H4 (cell line): ENCODE measurements at regions not wholly inside any gene's neighbourhood (a gene's known extent, or its start where the extent isn't known, plus 50 kb on each side); places are given as distances from the start of the nearest gene placed in this dataset.
A peak's percentile ranks its signal among the peaks of the same experiment; 100 is the strongest.

Source experiments
- DNase-seq: peaks from one replicate; pipeline ENCODE4 v3.0.0-alpha.2; 2015; ENCODE audit warnings: low spot score

DNA sequence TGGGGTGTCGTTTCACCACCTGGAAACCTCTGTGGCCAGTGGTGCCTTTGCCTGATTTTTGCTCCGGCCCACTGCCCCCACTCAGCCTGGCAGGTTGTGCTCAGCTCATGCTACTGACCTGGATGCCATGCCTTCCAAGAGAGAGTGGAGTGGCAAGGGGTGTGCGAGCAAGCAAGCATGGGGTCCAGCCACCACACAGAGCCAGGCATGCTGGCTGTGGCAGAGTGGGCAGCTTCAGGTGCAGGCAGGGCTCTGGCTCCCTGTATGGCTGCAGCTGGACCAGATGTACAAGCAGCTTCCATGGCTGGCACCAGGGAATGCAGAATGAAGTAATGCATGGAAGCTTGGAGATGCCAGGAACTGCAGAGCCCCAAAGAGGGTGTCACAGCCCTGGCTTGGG, 620.5 kb upstream of the SETBP1 start:
- no peak for DNase-seq

DNA sequence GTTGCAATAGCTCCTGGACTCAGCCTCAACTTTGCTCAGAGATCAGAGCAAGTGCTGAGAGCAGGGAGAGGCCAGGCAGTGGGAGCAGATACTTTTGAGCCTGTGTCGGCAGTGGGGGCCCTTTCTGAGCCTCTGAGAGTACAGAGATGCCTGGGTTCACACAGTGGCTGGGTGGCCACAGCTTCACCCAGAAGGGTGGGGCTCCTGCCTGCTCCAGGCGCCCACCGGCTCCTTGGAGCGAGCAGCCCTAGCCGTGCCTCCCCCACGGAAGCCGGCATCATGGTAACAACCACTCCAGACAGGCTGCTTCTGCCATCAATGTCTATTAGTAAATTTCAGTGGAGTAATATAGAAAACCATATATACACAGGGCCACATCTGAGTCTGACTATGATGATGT, 619.2 kb upstream of the SETBP1 start:
- no peak for DNase-seq

DNA sequence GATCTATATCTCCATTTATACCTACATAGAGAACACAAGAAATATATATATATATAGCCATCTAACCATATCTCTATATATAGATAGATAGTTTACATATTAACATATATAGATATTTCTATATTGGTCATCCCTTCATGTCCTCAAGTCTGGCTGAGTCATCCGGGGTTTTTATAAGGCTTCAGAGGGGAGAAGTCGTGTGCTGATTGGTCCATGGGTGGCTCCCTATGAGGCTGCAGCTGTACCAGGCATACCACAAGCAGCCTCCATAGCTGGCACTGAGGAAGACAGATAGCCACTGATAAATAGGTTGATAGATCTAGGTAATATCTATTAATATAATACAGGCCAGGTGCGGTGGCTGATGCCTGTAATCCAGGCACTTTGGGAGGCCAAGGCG, 618.3 kb upstream of the SETBP1 start:
- no peak for DNase-seq

DNA sequence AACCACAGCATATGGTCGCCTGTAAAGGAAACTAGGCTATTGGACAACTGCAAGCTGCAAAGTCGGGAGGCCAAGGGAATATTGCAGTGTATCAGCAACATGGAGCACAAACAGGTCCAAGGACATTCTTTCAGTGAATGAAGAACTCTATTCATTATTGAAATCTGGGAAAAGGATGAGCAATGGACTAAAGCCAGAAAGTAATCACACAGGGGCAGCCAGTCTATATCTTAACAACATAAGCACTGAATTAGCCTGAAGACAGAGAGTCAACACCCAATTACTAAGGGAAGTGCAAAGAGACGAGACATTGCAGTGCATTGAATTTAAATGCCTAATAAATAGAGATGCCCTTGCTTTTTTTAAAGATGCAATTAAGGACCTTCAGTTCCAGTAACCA, 615.5 kb upstream of the SETBP1 start:
- DNase-seq: no peak

DNA sequence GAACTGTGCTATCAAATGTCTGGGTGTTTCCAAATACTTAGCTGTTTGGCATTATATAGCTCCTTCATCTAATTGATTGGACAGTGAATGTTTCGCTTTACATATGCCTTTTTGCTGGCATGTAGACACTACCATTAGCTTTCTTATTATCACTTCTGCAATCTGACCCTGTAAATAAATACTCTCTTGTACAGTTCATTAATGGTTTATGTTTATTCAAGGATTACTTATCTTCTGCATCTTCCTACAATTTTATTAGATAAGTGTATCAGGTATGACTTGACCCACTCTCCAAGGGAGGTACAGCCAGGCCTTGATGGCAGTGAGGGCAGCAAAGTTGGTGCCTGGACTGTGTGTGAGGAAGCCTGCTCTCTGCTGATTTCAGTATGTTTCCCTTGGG, 614.1 kb upstream of the SETBP1 start:
- DNase-seq: no peak

DNA sequence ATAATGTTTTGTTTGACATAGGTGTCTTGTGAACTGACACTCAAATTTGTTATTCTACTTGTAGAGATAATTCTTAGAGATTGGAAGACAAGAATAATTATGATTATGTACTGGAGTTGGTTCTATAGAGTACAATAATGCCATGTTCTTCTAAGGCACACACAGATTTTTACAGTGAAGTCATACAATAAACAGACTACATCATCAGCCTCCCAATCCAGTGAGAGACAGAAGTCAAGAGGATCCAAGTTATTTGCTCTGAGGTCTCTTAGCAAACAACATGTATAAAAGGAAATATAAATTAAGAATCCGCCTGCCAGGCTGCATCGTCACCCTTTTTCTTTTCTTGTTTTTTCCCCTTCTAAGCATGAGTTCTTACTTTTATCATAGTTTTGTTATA, 613.5 kb upstream of the SETBP1 start:
- no peak for DNase-seq

DNA sequence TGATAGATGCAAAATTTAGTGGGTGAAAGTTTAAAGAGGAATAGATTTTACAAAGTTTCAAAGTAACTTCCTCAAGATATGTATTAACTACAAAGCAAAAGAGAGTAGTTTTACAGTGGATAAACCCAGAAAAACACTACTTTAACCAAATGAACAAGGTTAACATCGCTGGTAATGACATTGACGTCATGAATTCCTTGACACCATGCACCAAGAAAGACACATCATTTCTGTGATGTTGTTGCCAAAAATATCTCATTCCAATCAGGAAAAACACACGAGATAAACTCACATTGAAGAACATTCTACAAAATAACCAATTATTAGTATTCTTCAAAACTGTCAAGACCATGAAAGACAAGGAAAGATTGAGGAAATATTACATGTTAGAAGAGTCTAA, 605.6 kb upstream of the SETBP1 start:
- no peak for DNase-seq

DNA sequence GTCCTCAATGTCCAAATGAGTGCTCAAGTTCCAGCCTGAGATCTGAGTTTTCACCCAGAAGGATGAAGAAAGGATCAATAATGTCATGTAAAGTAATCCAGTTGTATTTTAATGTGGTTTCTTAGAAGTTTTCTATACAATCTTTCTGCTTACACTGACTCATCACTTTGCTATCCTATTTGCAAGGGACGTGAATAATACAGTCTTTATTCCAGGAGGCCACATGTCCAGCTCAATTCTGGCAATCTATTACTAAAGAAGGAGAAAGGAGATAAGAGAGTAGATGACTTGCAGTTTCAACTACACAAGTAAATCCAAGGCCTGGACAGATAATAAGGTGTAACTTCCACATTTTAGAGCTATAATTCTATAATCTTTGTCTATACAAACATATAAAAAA, 601.1 kb upstream of the SETBP1 start:
- peak; percentile 78 for DNase-seq

DNA sequence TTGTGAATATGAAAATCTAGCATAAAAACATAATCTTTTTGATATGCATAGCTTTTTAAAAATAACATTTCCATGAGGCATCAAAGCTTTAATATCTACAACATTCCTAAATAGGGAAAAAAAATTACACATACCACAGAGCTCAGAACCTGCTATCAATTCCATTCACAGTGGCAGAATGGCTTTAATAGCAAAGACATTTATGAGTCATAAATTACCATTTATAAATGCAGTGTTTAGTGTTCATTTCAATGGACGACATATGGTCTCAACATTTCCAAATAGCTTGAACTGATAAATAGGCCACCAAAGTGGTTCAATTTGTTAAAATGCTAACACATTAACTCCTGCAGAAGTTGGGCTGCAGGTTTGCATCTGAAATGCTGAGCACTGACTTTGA, 600.6 kb upstream of the SETBP1 start:
- DNase-seq: no peak

DNA sequence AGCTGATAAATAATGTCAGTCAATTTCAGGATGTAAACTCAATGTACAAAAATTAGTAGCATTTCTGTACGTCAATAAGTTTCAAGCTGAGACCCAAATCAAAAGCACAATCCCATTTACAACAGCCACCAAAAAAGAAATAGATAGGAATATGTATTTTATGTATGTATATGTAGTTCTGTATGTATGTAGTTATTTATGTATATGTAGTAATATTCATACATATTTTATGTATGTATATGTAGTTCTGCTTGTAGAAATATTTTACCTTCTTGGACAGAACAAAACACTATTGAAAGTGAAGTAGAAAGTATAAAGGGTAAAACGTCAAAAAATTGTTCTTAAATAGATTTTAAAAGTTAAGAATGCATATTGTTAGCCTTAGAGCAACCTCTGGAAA, 591.0 kb upstream of the SETBP1 start:
- no peak for DNase-seq

DNA sequence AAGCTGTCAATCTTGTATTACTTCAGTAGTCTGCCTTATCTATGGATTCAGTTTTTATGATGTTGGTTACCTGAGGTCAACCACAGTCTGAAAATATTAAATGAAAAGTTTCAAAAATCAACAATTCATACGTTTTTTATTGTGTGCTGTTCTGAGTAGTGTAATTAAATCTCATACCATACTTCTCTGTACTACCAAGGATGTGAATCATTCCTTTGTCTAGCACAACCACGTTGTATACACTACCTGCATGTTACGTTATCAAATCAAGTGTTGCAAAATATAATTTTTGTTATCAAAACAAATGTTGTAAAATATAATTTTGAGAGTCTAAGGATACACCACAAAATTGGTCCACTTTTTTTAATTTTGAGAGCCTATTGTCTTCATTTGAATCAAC, 590.2 kb upstream of the SETBP1 start:
- DNase-seq: no peak

DNA sequence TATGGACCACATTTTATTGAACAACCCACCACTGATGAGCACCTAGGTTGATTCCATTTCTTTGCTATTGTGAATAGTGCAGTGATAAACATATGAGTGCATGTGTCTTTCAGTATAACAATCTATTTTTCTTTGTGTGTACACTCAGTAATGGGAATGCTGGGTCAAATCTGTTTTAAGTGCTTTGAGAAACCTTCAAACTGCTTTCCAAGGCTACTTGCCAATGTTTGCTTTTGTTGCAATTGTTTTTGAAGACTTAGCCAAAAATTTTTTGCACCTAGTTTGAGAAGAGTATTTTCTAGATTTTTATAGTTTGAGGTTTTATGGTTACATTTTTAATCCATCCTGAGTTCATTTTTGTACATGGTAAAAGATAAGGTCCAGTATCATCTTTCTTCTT, 587.4 kb upstream of the SETBP1 start:
- DNase-seq: no peak

DNA sequence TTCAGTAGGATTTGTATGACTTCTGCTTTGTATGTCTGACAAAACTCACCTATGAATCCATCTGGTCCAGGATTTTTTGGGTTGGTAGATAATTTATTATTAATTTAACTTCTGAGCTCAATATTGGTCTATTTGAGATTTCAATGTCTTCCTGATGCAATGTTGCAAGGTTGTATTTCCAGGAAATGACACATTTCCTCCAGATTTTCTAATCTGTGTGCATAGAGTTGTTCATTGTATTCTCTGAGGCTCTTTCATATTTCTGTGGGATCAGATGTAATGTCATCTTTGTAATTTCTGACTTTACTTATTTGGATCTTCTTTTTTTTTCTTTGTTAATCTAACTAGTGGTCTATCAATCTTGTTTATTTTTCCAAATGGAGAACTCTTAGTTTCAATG, 584.7 kb upstream of the SETBP1 start:
- no peak for DNase-seq

DNA sequence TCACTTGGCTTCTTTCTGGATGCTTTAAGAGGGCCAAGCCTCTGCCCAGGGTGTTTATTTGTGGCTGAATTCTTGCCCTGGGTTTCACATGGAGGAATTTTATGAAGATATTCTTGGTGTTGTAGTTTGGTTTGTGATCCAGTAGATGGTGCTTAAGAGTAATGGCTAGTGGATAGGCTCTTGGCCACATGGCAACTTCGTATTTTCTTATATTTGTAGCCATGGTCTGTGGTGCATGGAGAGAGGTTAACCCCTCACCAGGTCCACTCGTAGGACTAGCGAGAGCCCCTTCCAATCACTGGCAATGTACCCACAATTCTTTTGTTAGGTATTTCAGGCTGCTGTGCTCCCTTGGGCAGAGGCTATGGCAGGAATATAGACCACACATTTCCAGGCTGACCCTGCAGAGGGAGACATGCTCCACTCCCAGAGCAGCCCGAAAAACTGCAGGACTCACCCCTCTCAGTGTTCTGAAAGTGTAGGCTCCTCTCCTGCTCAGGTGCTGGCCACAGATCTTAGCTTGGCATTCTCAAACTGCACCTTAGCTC, 582.1 kb upstream of the SETBP1 start:
- DNase-seq: peak; percentile 78

DNA sequence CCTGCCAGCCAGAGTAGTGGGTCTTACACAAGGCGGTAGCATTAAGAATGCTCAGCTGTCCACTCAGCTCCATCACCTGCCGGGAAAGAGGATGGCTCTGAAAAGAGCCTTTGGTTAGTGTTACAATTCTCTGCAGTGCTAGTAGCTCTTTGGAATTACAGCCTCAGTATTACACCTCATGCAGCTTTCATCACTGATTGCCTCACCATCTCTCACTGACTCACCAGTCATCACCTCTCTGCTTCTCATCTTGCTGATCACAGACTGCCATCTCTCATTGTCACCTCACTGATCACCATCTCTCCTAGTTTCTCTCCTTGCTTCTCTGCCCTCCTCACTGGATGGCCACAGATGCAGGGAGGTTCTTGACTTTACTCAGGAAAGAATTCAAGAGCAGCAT, 573.5 kb upstream of the SETBP1 start:
- DNase-seq: no peak

DNA sequence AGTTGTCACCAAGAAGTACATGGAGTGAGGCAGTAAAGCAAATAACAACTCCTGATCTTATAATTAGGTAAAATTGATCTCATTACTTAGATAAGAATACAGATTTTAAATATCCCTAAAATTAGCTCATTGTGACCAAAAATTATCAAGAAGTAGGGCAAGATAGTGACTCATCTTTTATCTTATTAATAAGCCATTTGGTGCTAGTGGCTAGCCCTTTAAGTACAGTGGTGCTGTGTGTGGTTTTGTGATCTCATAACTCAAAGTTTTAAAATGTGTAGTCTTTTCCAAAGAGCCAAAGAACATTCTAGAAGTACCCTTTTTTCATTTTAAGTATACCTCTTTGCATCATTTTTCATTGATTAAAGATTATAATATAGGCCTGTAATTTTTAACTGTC, 569.4 kb upstream of the SETBP1 start:
- no peak for DNase-seq

DNA sequence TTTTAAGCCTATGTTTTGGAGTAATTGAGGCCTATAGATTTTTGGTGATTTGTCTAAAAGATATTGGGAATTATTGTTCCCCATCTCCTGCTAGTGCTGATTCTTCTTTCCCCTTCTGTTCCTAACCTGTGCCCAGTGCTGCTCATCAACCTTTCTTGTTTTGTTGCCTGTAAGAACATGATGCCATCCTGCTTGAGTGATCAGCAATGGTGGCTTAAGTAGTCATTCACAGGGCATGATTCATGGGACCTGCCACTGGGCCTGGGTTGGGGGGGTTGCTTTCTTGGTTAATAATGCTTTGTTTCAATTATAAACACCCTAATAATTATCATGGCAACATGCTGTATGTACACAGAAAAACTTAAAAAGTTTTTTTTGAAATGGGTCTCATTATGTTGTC, 562.9 kb upstream of the SETBP1 start:
- DNase-seq: no peak

DNA sequence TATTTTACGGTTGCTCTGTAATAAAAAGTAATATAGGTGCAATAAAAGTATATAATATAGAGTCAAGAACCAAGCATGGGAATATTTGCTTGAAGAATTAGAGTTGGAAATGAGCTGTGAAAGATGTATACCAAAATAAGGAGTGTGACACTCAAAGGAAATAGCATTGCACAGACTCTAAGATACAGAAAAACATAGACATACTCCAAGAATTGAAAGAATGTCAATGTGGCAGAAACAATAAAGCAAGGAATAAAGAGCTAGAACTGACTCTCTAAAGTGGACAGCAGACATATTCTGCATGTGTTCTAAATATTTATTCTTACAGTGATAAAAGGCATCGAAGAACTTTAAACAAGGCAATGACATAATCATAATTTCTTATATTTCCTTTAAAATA, 561.1 kb upstream of the SETBP1 start:
- no peak for DNase-seq

DNA sequence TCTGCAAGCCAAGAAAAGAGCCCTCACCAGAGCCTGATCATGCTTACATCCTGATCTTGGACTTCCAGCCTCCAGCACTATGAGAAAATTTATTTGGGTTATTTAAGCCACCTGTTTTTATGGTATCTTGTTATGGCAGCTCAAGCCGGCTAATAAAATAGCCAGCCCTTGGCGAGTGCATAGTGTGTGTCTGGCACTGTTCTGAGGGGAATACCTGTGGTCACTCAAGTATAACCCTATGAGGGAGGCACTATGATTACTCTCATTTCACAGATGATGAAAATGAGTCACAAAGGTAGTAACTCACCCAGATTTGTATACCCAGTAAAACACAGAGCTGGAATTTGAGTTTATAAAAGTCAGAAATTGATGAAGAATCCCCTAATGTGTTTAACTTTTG, 556.9 kb upstream of the SETBP1 start:
- no peak for DNase-seq

DNA sequence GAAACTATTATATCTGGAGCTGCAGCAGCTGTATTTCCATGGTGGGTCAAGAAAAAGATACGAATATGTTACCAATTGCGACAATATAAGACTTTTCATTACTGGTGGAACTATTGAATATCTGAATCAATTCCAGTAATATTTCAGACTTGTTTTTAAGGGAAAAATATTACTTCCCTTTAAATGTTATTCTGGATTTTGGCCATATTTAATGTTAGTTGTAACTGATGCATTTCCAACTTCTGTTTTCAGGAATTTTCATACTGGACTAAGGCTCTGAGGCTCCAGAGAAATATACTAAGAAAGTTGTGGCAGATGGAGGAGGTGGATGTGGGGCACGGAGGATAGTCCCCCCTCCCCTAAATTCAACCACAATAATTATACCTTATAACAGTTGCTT, 555.2 kb upstream of the SETBP1 start:
- DNase-seq: no peak

DNA sequence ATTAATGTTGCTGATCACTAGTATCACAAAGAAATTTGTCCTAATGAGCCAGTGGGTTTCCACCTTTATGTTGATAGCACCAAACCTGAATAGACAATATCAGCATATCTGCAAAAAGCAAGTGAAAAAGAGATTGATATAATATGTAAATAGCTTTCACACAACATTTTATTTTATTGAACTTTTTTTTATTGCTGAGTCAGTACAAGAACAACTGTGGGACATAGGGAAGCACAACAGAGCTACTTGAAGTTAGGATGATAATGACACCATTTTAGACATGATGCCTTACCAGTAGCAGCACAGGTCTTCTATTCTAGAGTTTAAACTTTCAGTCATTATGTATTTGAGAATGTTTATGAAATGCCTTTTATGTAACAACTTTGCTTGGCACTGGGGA, 554.1 kb upstream of the SETBP1 start:
- no peak for DNase-seq

DNA sequence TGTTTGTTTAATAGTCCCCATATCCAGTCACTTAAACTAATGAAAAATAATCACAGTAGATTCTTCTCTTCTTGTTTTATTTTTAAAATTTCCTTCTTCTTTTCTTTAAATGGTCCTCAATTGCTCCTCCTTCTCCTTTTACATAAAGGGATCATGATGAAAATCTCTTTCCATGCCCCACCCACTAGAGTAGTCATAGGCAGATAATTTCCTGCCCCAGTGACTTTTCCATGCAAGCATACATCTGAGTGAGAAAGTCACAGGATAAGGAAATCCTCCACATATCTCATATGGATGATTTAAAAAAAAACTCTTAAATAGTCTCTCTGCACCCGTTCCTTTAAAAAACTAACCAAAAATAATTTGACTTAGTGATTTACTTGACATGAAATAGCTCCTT, 552.3 kb upstream of the SETBP1 start:
- no peak for DNase-seq

DNA sequence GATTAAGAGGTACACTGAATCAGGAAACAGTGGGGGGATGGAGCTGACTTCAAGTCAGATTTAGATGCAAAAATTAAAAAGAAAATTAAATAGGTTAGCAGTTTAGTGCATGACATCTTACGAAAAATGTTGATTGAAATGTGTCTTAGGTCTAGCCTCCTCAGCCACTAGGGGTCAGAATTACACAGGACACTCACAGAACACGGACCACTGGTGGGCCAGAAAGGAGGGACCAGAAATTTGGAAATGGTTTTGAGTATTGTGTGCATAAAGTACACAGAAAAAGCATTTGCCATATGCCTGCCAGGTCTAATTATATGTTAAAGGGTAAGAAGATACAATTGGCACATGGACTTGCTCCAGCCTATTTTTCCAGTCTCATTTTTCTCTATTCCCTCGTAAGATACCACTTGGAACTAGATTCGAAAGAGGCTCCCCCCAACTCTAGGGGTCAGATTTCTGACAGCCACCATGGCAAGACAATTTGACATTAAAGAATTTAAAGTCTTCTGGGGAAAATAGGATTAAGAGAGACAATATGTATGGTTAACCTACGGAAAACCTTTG, 550.2 kb upstream of the SETBP1 start:
- DNase-seq: peak; percentile 56

DNA sequence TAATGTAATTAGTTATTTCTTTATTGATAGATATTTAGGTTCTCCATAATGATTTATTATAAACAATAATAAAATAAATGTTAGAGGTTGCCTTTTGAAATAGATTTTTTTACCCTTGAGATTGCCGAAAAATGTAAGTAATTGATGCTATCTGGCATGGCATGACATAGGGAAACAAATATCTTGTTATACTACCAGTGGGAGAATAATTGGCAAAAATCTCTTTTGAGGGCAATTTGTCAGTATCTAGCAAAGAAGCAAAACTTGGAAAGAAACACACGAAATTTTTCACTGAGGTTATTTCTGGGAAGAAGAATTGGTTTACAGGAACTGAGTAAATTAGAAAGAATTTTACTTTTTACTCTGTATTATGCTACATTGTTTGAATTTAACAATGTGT, 547.2 kb upstream of the SETBP1 start:
- DNase-seq: no peak

DNA sequence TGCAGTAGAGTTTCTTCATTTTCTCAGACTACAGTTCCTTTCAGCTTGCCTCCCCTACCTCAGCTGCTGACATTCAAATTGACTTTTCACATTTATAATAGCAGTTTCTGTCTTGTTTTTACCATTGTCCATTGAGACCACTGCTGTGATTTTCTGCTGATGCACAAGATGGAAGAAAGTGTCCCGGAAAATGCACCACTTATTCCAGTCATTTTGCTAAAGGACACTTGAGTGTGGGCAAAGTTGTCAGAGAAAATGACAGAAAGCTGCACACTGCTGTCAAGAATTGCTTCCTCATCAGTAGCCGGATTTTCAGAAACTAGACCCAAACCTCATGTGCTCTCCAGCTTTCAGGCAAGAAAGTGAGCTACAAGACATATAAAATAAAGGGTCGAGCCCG, 546.2 kb upstream of the SETBP1 start:
- DNase-seq: no peak
